ENCODE measurements at regions not wholly inside any gene's neighbourhood (a gene's known extent, or its start where the extent isn't known, plus 50 kb on each side); places are given as distances from the start of the nearest gene placed in this dataset.
A peak's percentile ranks its signal among the peaks of the same experiment; 100 is the strongest.

- Histone ChIP-seq H3K9ac (ENCODE audit: extremely low read depth, low read length, poor library complexity, severe bottlenecking) (no peak overlapping the region), H3K27ac (ENCODE audit: low read depth, low read length) (no peak overlapping the region), H3K4me3 (ENCODE audit: low read length) (no peak overlapping the region), H3K36me3 (ENCODE audit: control insufficient read depth, insufficient read depth, low read length) (no peaks in the 10 kb centered on the region), H3K4me1 (ENCODE audit: control insufficient read depth, insufficient read depth, low read length) (no peaks in the 10 kb centered on the region), H3K9me3 (ENCODE audit: control insufficient read depth, low read length) (no peaks in the 10 kb centered on the region), H3K27me3 (ENCODE audit: control insufficient read depth, insufficient read depth, low read length, poor library complexity, severe bottlenecking) (no peaks in the 10 kb centered on the region)
- Mint-ChIP-seq H3K4me1 (no peaks in the 10 kb centered on the region), H3K27me3 (ENCODE audit: insufficient read depth) (peaks cover under 1% of the 10 kb centered on the region), H3K36me3 (ENCODE audit: low read depth) (no peaks in the 10 kb centered on the region), H3K4me3 (no peak overlapping the region), H3K27ac (no peak overlapping the region), H3K9me3 (no peaks in the 10 kb centered on the region)
- DNase-seq = peak; percentile 68
- 89 to 92% methylated on average over 5 to 7 of the region's 7 CpGs for WGBS, 2 experiments (ENCODE audit: insufficient coverage in 1 of 2, insufficient read length in 1 of 2)
- peak; percentile 41 for TF ChIP-seq CTCF (conservative IDR thresholded peaks at IDR 0.05)
These were observed 71.0 kb downstream of the SIK1 start for GRCh38 chr21:43355925-43356289.

DNA sequence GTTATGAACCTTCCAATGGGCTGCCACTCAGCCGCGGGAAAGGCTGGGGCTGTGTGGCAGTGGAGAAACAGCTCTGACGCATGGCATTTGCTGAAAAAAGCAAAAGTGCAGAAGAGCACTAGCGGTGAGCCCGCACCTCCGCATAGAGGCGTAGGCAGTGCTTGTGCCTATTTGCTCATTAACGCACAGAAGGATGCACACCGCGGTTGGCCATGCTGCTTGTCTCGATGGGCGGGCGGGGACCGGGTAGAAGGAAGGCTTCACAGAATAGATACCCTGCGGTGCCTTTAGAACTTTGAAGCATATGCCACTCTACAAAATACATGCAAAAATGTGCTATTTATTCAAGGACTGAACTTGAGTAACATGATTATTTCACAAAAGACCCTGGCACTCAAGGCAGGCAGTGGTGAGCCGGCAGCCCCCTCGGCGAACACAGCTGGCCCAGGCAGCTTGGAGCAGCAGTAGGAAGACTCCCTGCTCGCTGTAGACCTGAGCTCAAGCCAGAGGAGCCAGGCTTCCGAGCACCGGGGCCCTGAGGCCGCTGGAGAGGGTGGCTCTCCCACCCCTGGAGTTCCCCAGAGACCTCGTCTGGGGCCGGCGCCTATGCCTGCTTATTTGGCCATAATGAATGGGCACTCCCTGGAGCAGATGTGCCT is 71.5 kb downstream of the SIK1 start:
- no peaks in the 10 kb centered on the region for H3K9me3 Mint-ChIP-seq
- Histone ChIP-seq H3K27me3 (ENCODE audit: control insufficient read depth, insufficient read depth, low read length, poor library complexity, severe bottlenecking) (no peaks in the 10 kb centered on the region), H3K27ac (ENCODE audit: low read depth, low read length) (peak overlapping the region; percentile 44), H3K4me1 (ENCODE audit: control insufficient read depth, insufficient read depth, low read length) (no peaks in the 10 kb centered on the region), H3K9ac (ENCODE audit: extremely low read depth, low read length, poor library complexity, severe bottlenecking) (no peak overlapping the region), H3K4me3 (ENCODE audit: low read length) (no peak overlapping the region), H3K36me3 (ENCODE audit: control insufficient read depth, insufficient read depth, low read length) (no peaks in the 10 kb centered on the region), H3K9me3 (ENCODE audit: control insufficient read depth, low read length) (no peaks in the 10 kb centered on the region)
- TF ChIP-seq CTCF (conservative IDR thresholded peaks at IDR 0.05) = no peak
- no peaks in the 10 kb centered on the region for H3K36me3 Mint-ChIP-seq (ENCODE audit: low read depth)
- no peak overlapping the region for H3K27ac Mint-ChIP-seq
- WGBS, 2 experiments (ENCODE audit: insufficient coverage in 1 of 2, insufficient read length in 1 of 2) = 87 to 92% methylated on average over 19 to 25 of the region's 25 CpGs
- no peaks in the 10 kb centered on the region for H3K27me3 Mint-ChIP-seq (ENCODE audit: insufficient read depth)
- DNase-seq = no peak
- no peak overlapping the region for H3K4me3 Mint-ChIP-seq
- no peaks in the 10 kb centered on the region for H3K4me1 Mint-ChIP-seq

DNA sequence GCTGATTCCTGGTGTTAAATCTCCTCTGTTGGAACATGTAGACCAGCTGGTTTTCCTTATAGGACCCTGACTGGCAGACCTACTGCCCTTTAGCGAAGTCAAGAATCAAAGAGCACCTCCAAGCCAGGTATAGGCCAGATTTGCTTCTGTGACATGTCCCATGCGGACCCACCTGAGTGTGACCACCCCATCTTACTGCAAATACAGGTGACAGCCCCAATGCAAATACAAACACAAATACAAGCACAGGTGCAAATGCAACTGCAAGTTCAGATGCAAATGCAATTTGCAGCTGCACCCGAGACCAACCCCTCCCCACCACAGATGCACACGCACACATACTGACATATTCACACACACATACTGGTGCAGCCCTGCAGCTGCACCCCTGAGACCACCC is 72.3 kb downstream of the SIK1 start:
- no peak for DNase-seq
- H3K36me3 Mint-ChIP-seq (ENCODE audit: low read depth) = no peaks in the 10 kb centered on the region
- Histone ChIP-seq H3K27ac (ENCODE audit: low read depth, low read length) (no peak overlapping the region), H3K36me3 (ENCODE audit: control insufficient read depth, insufficient read depth, low read length) (no peaks in the 10 kb centered on the region), H3K9ac (ENCODE audit: extremely low read depth, low read length, poor library complexity, severe bottlenecking) (no peak overlapping the region), H3K4me1 (ENCODE audit: control insufficient read depth, insufficient read depth, low read length) (no peaks in the 10 kb centered on the region), H3K4me3 (ENCODE audit: low read length) (no peak overlapping the region), H3K9me3 (ENCODE audit: control insufficient read depth, low read length) (no peaks in the 10 kb centered on the region), H3K27me3 (ENCODE audit: control insufficient read depth, insufficient read depth, low read length, poor library complexity, severe bottlenecking) (no peaks in the 10 kb centered on the region)
- H3K9me3 Mint-ChIP-seq = no peaks in the 10 kb centered on the region
- H3K4me1 Mint-ChIP-seq = no peaks in the 10 kb centered on the region
- H3K27me3 Mint-ChIP-seq (ENCODE audit: insufficient read depth) = no peaks in the 10 kb centered on the region
- WGBS, 2 experiments (ENCODE audit: insufficient coverage in 1 of 2, insufficient read length in 1 of 2) = 94 to 96% methylated on average over 3 to 4 of the region's 4 CpGs
- no peak for TF ChIP-seq CTCF (conservative IDR thresholded peaks at IDR 0.05)
- no peak overlapping the region for H3K27ac Mint-ChIP-seq
- no peak overlapping the region for H3K4me3 Mint-ChIP-seq
